H9 (cell line): ENCODE measurements at regions not wholly inside any gene's neighbourhood (a gene's known extent, or its start where the extent isn't known, plus 50 kb on each side); places are given as distances from the start of the nearest gene placed in this dataset.

Experiments used
- DNase-seq: peaks from one replicate; pipeline ENCODE4 v3.0.0-alpha.2; 2017
- H2AFZ ChIP-seq: one replicate; pipeline ENCODE4 v1.6.1; 2013; ENCODE audit warnings: mild to moderate bottlenecking, low read length, control low read depth, moderate library complexity
- H2AK5ac ChIP-seq: 2 replicates; pipeline ENCODE4 v1.6.1; 2013; ENCODE audit warnings: low read length, control low read depth, mixed read lengths; ENCODE audit not compliant: insufficient read length
- H2BK120ac ChIP-seq: one replicate; pipeline ENCODE4 v1.6.1; 2013; ENCODE audit warnings: low read depth, mild to moderate bottlenecking, low read length, control low read depth, inconsistent platforms; ENCODE audit not compliant: poor library complexity, severe bottlenecking
- H2BK12ac ChIP-seq: 2 replicates; pipeline ENCODE4 v1.6.1; 2013; ENCODE audit warnings: low read length, control low read depth, mixed read lengths, low read depth; ENCODE audit not compliant: insufficient read length
- H2BK15ac ChIP-seq: 2 replicates; pipeline ENCODE4 v1.6.1; 2013; ENCODE audit warnings: low read depth, low read length, control low read depth
- H2BK20ac ChIP-seq: one replicate; pipeline ENCODE4 v1.6.1; 2013; ENCODE audit warnings: low read depth, mild to moderate bottlenecking, low read length, control low read depth, inconsistent platforms; ENCODE audit not compliant: poor library complexity, severe bottlenecking
- H2BK5ac ChIP-seq: 2 replicates; pipeline ENCODE4 v1.6.1; 2013; ENCODE audit warnings: low read length, control low read depth, mixed read lengths; ENCODE audit not compliant: insufficient read length
- H3K14ac ChIP-seq: 2 replicates; pipeline ENCODE4 v1.6.1; 2013; ENCODE audit warnings: low read length, control low read depth; ENCODE audit not compliant: insufficient read depth
- H3K18ac ChIP-seq: 2 replicates; pipeline ENCODE4 v1.6.1; 2013; ENCODE audit warnings: low read depth, mild to moderate bottlenecking, mixed read lengths, low read length, control low read depth; ENCODE audit not compliant: insufficient read length
- H3K23ac ChIP-seq: 2 replicates; pipeline ENCODE4 v1.6.1; 2013; ENCODE audit warnings: low read length, control low read depth, mixed read lengths, low read depth; ENCODE audit not compliant: insufficient read length
- H3K23me2 ChIP-seq: 2 replicates; pipeline ENCODE4 v1.6.1; 2013; ENCODE audit warnings: low read depth, mild to moderate bottlenecking, mixed read lengths, low read length, control low read depth; ENCODE audit not compliant: insufficient read length, poor library complexity, severe bottlenecking
- H3K27ac ChIP-seq: 2 replicates; pipeline ENCODE4 v1.5.1; 2013; ENCODE audit warnings: low read length, control low read depth, mixed read lengths, low read depth; ENCODE audit not compliant: insufficient read length
- H3K27me3 ChIP-seq: 2 replicates; pipeline ENCODE4 v1.6.1; 2013; ENCODE audit warnings: low read length, control low read depth, inconsistent platforms; ENCODE audit not compliant: insufficient read depth
- H3K4ac ChIP-seq: 2 replicates; pipeline ENCODE4 v1.6.1; 2013; ENCODE audit warnings: low read depth, mild to moderate bottlenecking, control low read depth, inconsistent platforms, low read length, moderate library complexity
- H3K4me1 ChIP-seq: 2 replicates; pipeline ENCODE4 v1.6.1; 2013; ENCODE audit warnings: low read length, control low read depth, inconsistent platforms; ENCODE audit not compliant: insufficient read depth
- H3K4me2 ChIP-seq: 2 replicates; pipeline ENCODE4 v1.6.1; 2013; ENCODE audit warnings: low read length, control low read depth, mixed read lengths; ENCODE audit not compliant: insufficient read length, insufficient read depth
- H3K56ac ChIP-seq: 2 replicates; pipeline ENCODE4 v1.6.1; 2013; ENCODE audit warnings: low read depth, mild to moderate bottlenecking, mixed read lengths, low read length, control low read depth; ENCODE audit not compliant: insufficient read length
- H3K79me1 ChIP-seq: 2 replicates; pipeline ENCODE4 v1.6.1; 2013; ENCODE audit warnings: low read depth, mild to moderate bottlenecking, moderate library complexity, low read length, control low read depth, inconsistent platforms; ENCODE audit not compliant: insufficient read depth, poor library complexity, severe bottlenecking
- H3K79me2 ChIP-seq: 2 replicates; pipeline ENCODE4 v1.6.1; 2013; ENCODE audit warnings: low read length, control low read depth, inconsistent platforms; ENCODE audit not compliant: insufficient read depth
- H3K9ac ChIP-seq: 2 replicates; pipeline ENCODE4 v1.6.1; 2013; ENCODE audit warnings: low read length, control low read depth, mixed read lengths; ENCODE audit not compliant: insufficient read length; ENCODE audit errors: extremely low read depth
- H3K9me3 ChIP-seq: one replicate; pipeline ENCODE4 v1.6.1; 2013; ENCODE audit warnings: low read depth, low read length, inconsistent platforms; ENCODE audit not compliant: control insufficient read depth
- H3T11ph ChIP-seq: one replicate; pipeline ENCODE4 v1.6.1; 2013; ENCODE audit warnings: mild to moderate bottlenecking, low read length, control low read depth, inconsistent platforms
- H4K20me1 ChIP-seq: one replicate; pipeline ENCODE4 v1.6.1; 2013; ENCODE audit not compliant: control insufficient read depth, insufficient read length, insufficient read depth
- H4K5ac ChIP-seq: 2 replicates; pipeline ENCODE4 v1.6.1; 2013; ENCODE audit warnings: low read depth, mild to moderate bottlenecking, mixed read lengths, low read length, control low read depth; ENCODE audit not compliant: insufficient read length
- H4K8ac ChIP-seq: replicated peaks from 2 replicates; pipeline ENCODE4 v1.6.1; 2013; ENCODE audit warnings: low read length, control low read depth, mixed read lengths, low read depth; ENCODE audit not compliant: insufficient read length
- H4K91ac ChIP-seq: 2 replicates; pipeline ENCODE4 v1.6.1; 2013; ENCODE audit warnings: low read depth, mild to moderate bottlenecking, moderate library complexity, mixed read lengths, low read length, control low read depth; ENCODE audit not compliant: insufficient read length
- H3K27ac Mint-ChIP-seq, 3 experiments: 2 replicates in 2 of 3; 3 replicates in 1 of 3; pipeline ENCODE4 v1.8.0; 2020 to 2021; ENCODE audit warnings: mixed read lengths in 3 of 3, mild to moderate bottlenecking in 1 of 3, moderate library complexity in 1 of 3
- H3K27me3 Mint-ChIP-seq: 2 replicates; pipeline ENCODE4 v1.8.0; 2021; ENCODE audit warnings: low read depth, mild to moderate bottlenecking, moderate library complexity, mixed read lengths
- H3K36me3 Mint-ChIP-seq, 3 experiments: 2 replicates in 2 of 3; 3 replicates in 1 of 3; pipeline ENCODE4 v1.8.0; 2020 to 2021; ENCODE audit warnings: low read depth in 3 of 3, mixed read lengths in 3 of 3; ENCODE audit not compliant: insufficient read depth in 1 of 3
- H3K4me1 Mint-ChIP-seq, 2 experiments: 2 replicates each; pipeline ENCODE4 v1.8.0; 2020; ENCODE audit warnings: mixed read lengths in 2 of 2
- H3K4me3 Mint-ChIP-seq, 2 experiments: 2 replicates in 1 of 2; 3 replicates in 1 of 2; pipeline ENCODE4 v1.8.0; 2020 to 2021; ENCODE audit warnings: mild to moderate bottlenecking in 2 of 2, mixed read lengths in 2 of 2, moderate library complexity in 1 of 2
- H3K9me3 Mint-ChIP-seq, 2 experiments: 2 replicates in 1 of 2; 3 replicates in 1 of 2; pipeline ENCODE4 v1.8.0; 2020; ENCODE audit warnings: mild to moderate bottlenecking in 2 of 2, mixed read lengths in 2 of 2, moderate library complexity in 1 of 2
- CTCF ChIP-seq: fragments of 200-600 bp; sonication (generic); conservative IDR thresholded peaks from 3 replicates; pipeline ENCODE4 v1.8.0; 2021; ENCODE audit warnings: antibody characterized with exemption, mild to moderate bottlenecking
- WGBS: extraction: QIAGEN DNeasy Blood & Tissue Kit; methylation state at CpG from one replicate; pipeline ENCODE4 v1.1.7; 2013; ENCODE audit warnings: missing lambda C conversion rate, low lambda C conversion rate, mixed read lengths; ENCODE audit not compliant: insufficient read length; ENCODE audit errors: extremely low coverage; 5-methylcytosine and 5-hydroxymethylcytosine counted together

DNA sequence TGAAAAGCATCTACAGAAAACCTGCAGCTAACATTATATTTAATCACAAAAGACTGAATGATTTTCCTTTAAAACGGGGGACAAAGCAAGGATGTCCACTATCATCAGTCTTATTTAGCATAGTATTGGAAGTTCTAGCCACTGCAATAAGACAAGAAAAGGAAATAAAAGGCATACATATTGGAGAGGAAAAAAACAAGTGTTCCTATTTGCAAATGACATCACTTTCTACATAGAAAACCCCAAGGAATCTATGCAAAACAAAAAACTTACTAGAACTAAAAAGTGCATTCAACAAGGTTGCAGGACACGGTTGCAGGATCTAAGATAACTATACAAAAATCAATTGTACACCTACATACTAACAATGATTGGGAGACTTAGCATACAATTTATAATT lies 101.6 kb upstream of the MEF2A start:
- no peak for TF ChIP-seq CTCF
- no peaks in the 10 kb centered on the region for H3K79me2 ChIP-seq
- H2AFZ ChIP-seq = no peak overlapping the region
- H3K56ac ChIP-seq = no peak overlapping the region
- H3K18ac ChIP-seq = no peak overlapping the region
- no peaks in the 10 kb centered on the region for H3K27me3 Mint-ChIP-seq
- H3K4me3 Mint-ChIP-seq = no peak overlapping the region
- no peak overlapping the region for H3K4me2 ChIP-seq
- no peak overlapping the region for H3K27ac ChIP-seq
- no peak overlapping the region for H3K27ac Mint-ChIP-seq
- H4K20me1 ChIP-seq = no peaks in the 10 kb centered on the region
- no peak for DNase-seq
- no peak overlapping the region for H2BK5ac ChIP-seq
- H2BK15ac ChIP-seq = no peak overlapping the region
- no peaks in the 10 kb centered on the region for H3K4me1 ChIP-seq
- H3K79me1 ChIP-seq = no peaks in the 10 kb centered on the region
- H3K4ac ChIP-seq = no peak overlapping the region
- H3K14ac ChIP-seq = no peak overlapping the region
- H2AK5ac ChIP-seq = no peak overlapping the region
- H4K5ac ChIP-seq = no peak overlapping the region
- no CpG with 5 or more reads among the region's 2 CpGs for WGBS
- H2BK20ac ChIP-seq = no peak overlapping the region
- no peak overlapping the region for H3K9ac ChIP-seq
- H3K23me2 ChIP-seq = no peaks in the 10 kb centered on the region
- H3K9me3 ChIP-seq = no peaks in the 10 kb centered on the region
- H2BK12ac ChIP-seq = no peak overlapping the region
- no peak overlapping the region for H3K23ac ChIP-seq
- H3K27me3 ChIP-seq = no peaks in the 10 kb centered on the region
- H4K91ac ChIP-seq = no peak overlapping the region
- no peak overlapping the region for H4K8ac ChIP-seq
- H3T11ph ChIP-seq = no peak overlapping the region
- peaks cover 16 to 35% of the 10 kb centered on the region in 2 experiments; a peak in 4 of 5 replicates for H3K9me3 Mint-ChIP-seq
- H3K4me1 Mint-ChIP-seq = no peaks in the 10 kb centered on the region; a peak in 1 of 4 replicates
- no peak overlapping the region for H2BK120ac ChIP-seq
- peaks cover 0 to 7% (median 0%) of the 10 kb centered on the region in 3 experiments; a peak in 2 of 7 replicates for H3K36me3 Mint-ChIP-seq
